Nephron progenitor cell (in vitro differentiated cells): ENCODE measurements at regions not wholly inside any gene's neighbourhood (a gene's known extent, or its start where the extent isn't known, plus 50 kb on each side); places are given as distances from the start of the nearest gene placed in this dataset.
A peak's percentile ranks its signal among the peaks of the same experiment; 100 is the strongest.

Experiments
- DNase-seq: peaks from one replicate; pipeline ENCODE4 v3.0.0; 2021
- H3K27ac Mint-ChIP-seq: 2 replicates; pipeline ENCODE4 v1.8.0; 2021; ENCODE audit warnings: mild to moderate bottlenecking, moderate library complexity, mixed read lengths
- H3K27me3 Mint-ChIP-seq: 2 replicates; pipeline ENCODE4 v1.8.0; 2021; ENCODE audit warnings: mild to moderate bottlenecking, low read depth, mixed read lengths; ENCODE audit not compliant: poor library complexity
- H3K36me3 Mint-ChIP-seq: 2 replicates; pipeline ENCODE4 v1.8.0; 2021; ENCODE audit warnings: low read depth, mixed read lengths
- H3K4me1 Mint-ChIP-seq: 2 replicates; pipeline ENCODE4 v1.8.0; 2021; ENCODE audit warnings: mixed read lengths
- H3K4me3 Mint-ChIP-seq: 2 replicates; pipeline ENCODE4 v1.8.0; 2021; ENCODE audit warnings: mild to moderate bottlenecking, moderate library complexity, mixed read lengths
- H3K9me3 Mint-ChIP-seq: 2 replicates; pipeline ENCODE4 v1.8.0; 2021; ENCODE audit warnings: mild to moderate bottlenecking, moderate library complexity, mixed read lengths
- CTCF ChIP-seq: fragments of 200-600 bp; sonication (generic); IDR thresholded peaks from 2 replicates; pipeline ENCODE4 v1.5.0; 2021; ENCODE audit warnings: antibody characterized with exemption

- Mint-ChIP-seq H3K9me3 (peaks cover 16% of the 10 kb centered on the region), H3K27me3 (peaks cover 3% of the 10 kb centered on the region), H3K27ac (no peak overlapping the region), H3K4me3 (no peak overlapping the region), H3K36me3 (no peaks in the 10 kb centered on the region), H3K4me1 (peaks cover 16% of the 10 kb centered on the region)
- TF ChIP-seq CTCF, result no peak
- DNase-seq, result no peak
Observed at GRCh38 chr4:147368948-147369347, 111.9 kb upstream of the EDNRA start.

GRCh38 chr4:147370473-147370872 lies 110.4 kb upstream of the EDNRA start:
- Mint-ChIP-seq H3K4me1 (peaks cover 6% of the 10 kb centered on the region), H3K9me3 (peaks cover 28% of the 10 kb centered on the region), H3K36me3 (no peaks in the 10 kb centered on the region), H3K27me3 (no peaks in the 10 kb centered on the region), H3K4me3 (no peak overlapping the region), H3K27ac (peak overlapping the region; percentile 53)
- no peak for DNase-seq
- TF ChIP-seq CTCF, result no peak

- no peaks in the 10 kb centered on the region for H3K36me3 Mint-ChIP-seq
- H3K27ac Mint-ChIP-seq, result no peak overlapping the region
Observed at GRCh38 chr4:147370881-147371280, 110.0 kb upstream of the EDNRA start.

GRCh38 chr4:147371661-147372060 lies 109.2 kb upstream of the EDNRA start:
- H3K36me3 Mint-ChIP-seq, result no peaks in the 10 kb centered on the region
- no peak for DNase-seq
- peaks cover 32% of the 10 kb centered on the region for H3K9me3 Mint-ChIP-seq
- peaks cover 3% of the 10 kb centered on the region for H3K27me3 Mint-ChIP-seq
- no peak overlapping the region for H3K4me3 Mint-ChIP-seq
- TF ChIP-seq CTCF, result no peak
- H3K27ac Mint-ChIP-seq, result no peak overlapping the region
- no peaks in the 10 kb centered on the region for H3K4me1 Mint-ChIP-seq

More at GRCh38 chr4:147370881-147371280, 110.0 kb upstream of the EDNRA start:
- H3K27me3 Mint-ChIP-seq, result peaks cover 3% of the 10 kb centered on the region
- H3K4me1 Mint-ChIP-seq, result peaks cover 2% of the 10 kb centered on the region
- TF ChIP-seq CTCF, result no peak
- DNase-seq, result no peak
- no peak overlapping the region for H3K4me3 Mint-ChIP-seq
- H3K9me3 Mint-ChIP-seq, result peaks cover 31% of the 10 kb centered on the region

- no peak for TF ChIP-seq CTCF
- no peak overlapping the region for H3K27ac Mint-ChIP-seq
- no peak for DNase-seq
- no peak overlapping the region for H3K4me3 Mint-ChIP-seq
- H3K27me3 Mint-ChIP-seq, result peaks cover 3% of the 10 kb centered on the region
- peaks cover 35% of the 10 kb centered on the region for H3K9me3 Mint-ChIP-seq
- H3K4me1 Mint-ChIP-seq, result no peaks in the 10 kb centered on the region
- no peaks in the 10 kb centered on the region for H3K36me3 Mint-ChIP-seq
Observed at GRCh38 chr4:147378780-147379179, 102.1 kb upstream of the EDNRA start.

GRCh38 chr4:147381749-147382148 lies 99.1 kb upstream of the EDNRA start:
- Mint-ChIP-seq H3K27ac (no peak overlapping the region), H3K4me3 (no peak overlapping the region), H3K27me3 (no peaks in the 10 kb centered on the region), H3K4me1 (no peaks in the 10 kb centered on the region), H3K9me3 (peaks cover 16% of the 10 kb centered on the region), H3K36me3 (no peaks in the 10 kb centered on the region)
- TF ChIP-seq CTCF, result no peak
- DNase-seq, result no peak
